PFSK-1 (cell line): ENCODE measurements at regions not wholly inside any gene's neighbourhood (a gene's known extent, or its start where the extent isn't known, plus 50 kb on each side); places are given as distances from the start of the nearest gene placed in this dataset.

Experiments used
- FOXP2 ChIP-seq: optimal IDR thresholded peaks from 2 replicates; pipeline ENCODE3; 2011; ENCODE audit warnings: borderline replicate concordance, control low read depth, inconsistent platforms; ENCODE audit not compliant: insufficient read depth; ENCODE audit errors: extremely low read length, extremely low read depth
- POLR2AphosphoS5 ChIP-seq: IDR thresholded peaks from 2 replicates; pipeline ENCODE4 v1.6.1; 2012; ENCODE audit warnings: low read depth, mild to moderate bottlenecking, control low read depth, low read length, moderate library complexity
- REST ChIP-seq, 2 experiments: IDR thresholded peaks; 2 replicates each; pipeline versions ENCODE4 v1.6.1 to v1.8.0; 2011 to 2012; ENCODE audit warnings: low read depth in 2 of 2, low read length in 2 of 2, control low read depth in 1 of 2, inconsistent platforms in 1 of 2, mild to moderate bottlenecking in 1 of 2, moderate library complexity in 1 of 2; ENCODE audit not compliant: insufficient read depth in 1 of 2
- SIN3A ChIP-seq: IDR thresholded peaks from 2 replicates; pipeline ENCODE4 v1.6.1; 2012; ENCODE audit warnings: mild to moderate bottlenecking, low read length, moderate library complexity, borderline replicate concordance; ENCODE audit not compliant: insufficient read depth
- TAF1 ChIP-seq: IDR thresholded peaks from 2 replicates; pipeline ENCODE4 v1.6.1; 2012; ENCODE audit warnings: low read length, control low read depth, borderline replicate concordance; ENCODE audit not compliant: insufficient read depth

GRCh38 chr7:52652621-52653020, 382.8 kb upstream of the POM121L12 start:
- TF ChIP-seq TAF1, result no peak
- no peak for TF ChIP-seq FOXP2
- TF ChIP-seq POLR2AphosphoS5, result no peak
- TF ChIP-seq SIN3A, result no peak
- TF ChIP-seq REST (IDR thresholded peaks at IDR 0.05; ENCODE audit: insufficient read depth in 1 of 2, low read depth in 2 of 2, low read length in 2 of 2), result no peak

GRCh38 chr7:52648872-52649271, 386.6 kb upstream of the POM121L12 start:
- TF ChIP-seq POLR2AphosphoS5, result no peak
- no peak for TF ChIP-seq FOXP2
- TF ChIP-seq TAF1, result no peak
- no peak for TF ChIP-seq SIN3A
- no peak for TF ChIP-seq REST (IDR thresholded peaks at IDR 0.05; ENCODE audit: insufficient read depth in 1 of 2, low read depth in 2 of 2, low read length in 2 of 2)

GRCh38 chr7:52647046-52647445, 388.4 kb upstream of the POM121L12 start:
- TF ChIP-seq SIN3A (no peak), FOXP2 (no peak), POLR2AphosphoS5 (no peak), TAF1 (no peak), REST (IDR thresholded peaks at IDR 0.05; ENCODE audit: insufficient read depth in 1 of 2, low read depth in 2 of 2, low read length in 2 of 2) (no peak)

GRCh38 chr7:52639981-52640380, 395.5 kb upstream of the POM121L12 start:
- no peak for TF ChIP-seq TAF1
- TF ChIP-seq REST (IDR thresholded peaks at IDR 0.05; ENCODE audit: insufficient read depth in 1 of 2, low read depth in 2 of 2, low read length in 2 of 2), result no peak
- TF ChIP-seq FOXP2, result no peak
- no peak for TF ChIP-seq POLR2AphosphoS5
- TF ChIP-seq SIN3A, result no peak

- no peak for TF ChIP-seq SIN3A
- TF ChIP-seq POLR2AphosphoS5, result no peak
- TF ChIP-seq FOXP2, result no peak
- no peak for TF ChIP-seq TAF1
- no peak for TF ChIP-seq REST (IDR thresholded peaks at IDR 0.05; ENCODE audit: insufficient read depth in 1 of 2, low read depth in 2 of 2, low read length in 2 of 2)
Observed at GRCh38 chr7:52639126-52639525, 396.3 kb upstream of the POM121L12 start.
